CD4-positive, alpha-beta T cell (primary cell): ENCODE measurements at regions not wholly inside any gene's neighbourhood (a gene's known extent, or its start where the extent isn't known, plus 50 kb on each side); places are given as distances from the start of the nearest gene placed in this dataset.
A peak's percentile ranks its signal among the peaks of the same experiment; 100 is the strongest.

Experiments
- ATAC-seq: fragments of 200-7000 bp; cut with Tn5 transposase; one replicate; pipeline ENCODE4 v1.10.0; 2022; ENCODE audit warnings: mild to moderate bottlenecking; ENCODE audit not compliant: poor library complexity
- CTCF ChIA-PET: fragments of 350-600 bp; sonication (Branson Sonifier 250); formaldehyde crosslinking; loops from one replicate; lab custom pipeline; 2021; ENCODE audit warnings: antibody characterized with exemption, inconsistent platforms; lab: Charles Lee
- POLR2A ChIA-PET: fragments of 350-600 bp; sonication (Branson Sonifier 250); formaldehyde crosslinking; loops from one replicate; lab custom pipeline; 2021; ENCODE audit warnings: antibody characterized with exemption, inconsistent platforms; lab: Charles Lee
- DNase-seq, 14 experiments: peaks; one replicate each; pipeline ENCODE4 v3.0.0-alpha.2; 2013 to 2020; ENCODE audit warnings: mixed read lengths in 2 of 14
- H3K27ac ChIP-seq, 2 donors: one replicate each; pipeline versions ENCODE4 v1.5.1 to v1.7.0; 2013; ENCODE audit warnings: low read length in 2 of 2, low read depth in 1 of 2, mild to moderate bottlenecking in 1 of 2
- H3K27me3 ChIP-seq, 2 experiments: 1 replicate in 1 of 2; 2 replicates in 1 of 2; pipeline versions ENCODE4 v1.6.1 to v1.7.0; 2013; ENCODE audit warnings: low read length in 2 of 2, control low read depth in 1 of 2, mild to moderate bottlenecking in 1 of 2, moderate library complexity in 1 of 2; ENCODE audit not compliant: insufficient read depth in 2 of 2, control insufficient read depth in 1 of 2
- H3K36me3 ChIP-seq: one replicate; pipeline ENCODE4 v1.6.1; 2013; ENCODE audit warnings: low read length, control low read depth; ENCODE audit not compliant: insufficient read depth
- H3K4me1 ChIP-seq: one replicate; pipeline ENCODE4 v1.6.1; 2013; ENCODE audit warnings: low read length, control low read depth; ENCODE audit not compliant: insufficient read depth
- H3K4me3 ChIP-seq: one replicate; pipeline ENCODE4 v1.5.1; 2013; ENCODE audit warnings: mild to moderate bottlenecking, low read length, moderate library complexity
- H3K9me3 ChIP-seq, 2 experiments: 1 replicate in 1 of 2; 2 replicates in 1 of 2; pipeline versions ENCODE4 v1.6.1 to v1.7.0; 2013; ENCODE audit warnings: low read length in 2 of 2, mild to moderate bottlenecking in 2 of 2, control low read depth in 1 of 2, moderate library complexity in 1 of 2; ENCODE audit not compliant: control insufficient read depth in 1 of 2, insufficient read depth in 1 of 2
- H3K27ac Mint-ChIP-seq: one replicate; pipeline ENCODE4 v1.8.0; 2020; ENCODE audit warnings: mixed read lengths
- H3K27me3 Mint-ChIP-seq: one replicate; pipeline ENCODE4 v1.8.0; 2021; ENCODE audit warnings: mixed read lengths
- H3K36me3 Mint-ChIP-seq: one replicate; pipeline ENCODE4 v1.8.0; 2021; ENCODE audit warnings: low read depth, mixed read lengths
- H3K4me1 Mint-ChIP-seq: one replicate; pipeline ENCODE4 v1.8.0; 2021; ENCODE audit warnings: low read depth, mixed read lengths
- H3K4me3 Mint-ChIP-seq: one replicate; pipeline ENCODE4 v1.8.0; 2020; ENCODE audit warnings: mild to moderate bottlenecking, mixed read lengths
- H3K9me3 Mint-ChIP-seq: one replicate; pipeline ENCODE4 v1.8.0; 2020; ENCODE audit warnings: mixed read lengths
- CTCF ChIP-seq: fragments of 200-600 bp; IDR thresholded peaks from one replicate; pipeline ENCODE4 v1.8.0; 2022; ENCODE audit warnings: antibody characterized with exemption, mild to moderate bottlenecking
- intact Hi-C, 2 experiments: fragments of 100-400 bp; cut with DNase I in 1 of 2; cut with micrococcal nuclease in 1 of 2; formaldehyde crosslinking; loops; one replicate each; pipeline versions ENCODE4 v1.15.1 to v1.9.0; 2023 to 2025; cut with DNase I, micrococcal nuclease

GRCh38 chr18:67211646-67212045, 304.9 kb downstream of the DSEL start:
- CTCF ChIA-PET, result no interaction called here

GRCh38 chr18:67200665-67201064, 315.9 kb downstream of the DSEL start:
- no peaks in the 10 kb centered on the region for H3K36me3 Mint-ChIP-seq
- H3K27me3 Mint-ChIP-seq, result peaks cover 13% of the 10 kb centered on the region
- H3K27ac ChIP-seq, result no peak overlapping the region
- ATAC-seq, result no peak
- ChIA-PET POLR2A (no interaction called here), CTCF (interaction anchor here (1.0 kb wide), 1 partner anchor 1460 kb away, joined by 3 read pairs; no protein-coding TSS in a partner anchor)
- TF ChIP-seq CTCF, result no peak
- H3K27me3 ChIP-seq, result no peaks in the 10 kb centered on the region
- H3K4me1 ChIP-seq, result no peaks in the 10 kb centered on the region
- H3K27ac Mint-ChIP-seq, result no peak overlapping the region
- H3K4me1 Mint-ChIP-seq, result no peaks in the 10 kb centered on the region
- no peaks in the 10 kb centered on the region for H3K36me3 ChIP-seq
- no peak for DNase-seq
- H3K4me3 Mint-ChIP-seq, result no peak overlapping the region
- no peaks in the 10 kb centered on the region for H3K9me3 ChIP-seq
- H3K9me3 Mint-ChIP-seq, result no peaks in the 10 kb centered on the region
- intact Hi-C loops, result loop anchor here in 1 of 2 experiments (1.0 kb wide), 1 partner anchor 96 kb away; no protein-coding TSS in a partner anchor
- no peak overlapping the region for H3K4me3 ChIP-seq

More at GRCh38 chr18:67211646-67212045, 304.9 kb downstream of the DSEL start:
- no peak for ATAC-seq
- Mint-ChIP-seq H3K4me1 (no peaks in the 10 kb centered on the region), H3K4me3 (no peak overlapping the region), H3K27me3 (peaks cover 6% of the 10 kb centered on the region), H3K9me3 (no peaks in the 10 kb centered on the region), H3K27ac (no peak overlapping the region), H3K36me3 (no peaks in the 10 kb centered on the region)
- intact Hi-C loops, result no loop called here
- H3K4me1 ChIP-seq, result no peaks in the 10 kb centered on the region
- DNase-seq, result no peak
- no peak overlapping the region for H3K4me3 ChIP-seq
- H3K27me3 ChIP-seq, result no peaks in the 10 kb centered on the region
- TF ChIP-seq CTCF, result no peak
- no peak overlapping the region for H3K27ac ChIP-seq
- H3K9me3 ChIP-seq, result no peaks in the 10 kb centered on the region
- POLR2A ChIA-PET, result no interaction called here
- H3K36me3 ChIP-seq, result no peaks in the 10 kb centered on the region

- H3K9me3 ChIP-seq, result no peaks in the 10 kb centered on the region
- H3K27me3 ChIP-seq, result no peaks in the 10 kb centered on the region
- intact Hi-C loops, result loop anchor here in 1 of 2 experiments (1.0 kb wide), 1 partner anchor 96 kb away; no protein-coding TSS in a partner anchor
- H3K4me1 ChIP-seq, result no peaks in the 10 kb centered on the region
- DNase-seq (peak in 3 of 14 experiments; percentile 40 to 58 (median 50)), ATAC-seq (peak; percentile 62)
- H3K27ac Mint-ChIP-seq, result no peak overlapping the region
- H3K27ac ChIP-seq, result no peak overlapping the region
- no peaks in the 10 kb centered on the region for H3K36me3 ChIP-seq
- no peak overlapping the region for H3K4me3 Mint-ChIP-seq
- no peaks in the 10 kb centered on the region for H3K4me1 Mint-ChIP-seq
- H3K36me3 Mint-ChIP-seq, result no peaks in the 10 kb centered on the region
- peaks cover 13% of the 10 kb centered on the region for H3K27me3 Mint-ChIP-seq
- ChIA-PET POLR2A (no interaction called here), CTCF (interaction anchor here (1.0 kb wide), 1 partner anchor 1460 kb away, joined by 3 read pairs; no protein-coding TSS in a partner anchor)
- peak; percentile 72 for TF ChIP-seq CTCF
- H3K4me3 ChIP-seq, result no peak overlapping the region
- H3K9me3 Mint-ChIP-seq, result no peaks in the 10 kb centered on the region
These were observed 316.4 kb downstream of the DSEL start for GRCh38 chr18:67199993-67200617.
